OCI-LY3 (cell line): ENCODE measurements at regions not wholly inside any gene's neighbourhood (a gene's known extent, or its start where the extent isn't known, plus 50 kb on each side); places are given as distances from the start of the nearest gene placed in this dataset.

Experiments used
- EZH2phosphoT487 ChIP-seq: fragments of 200-600 bp; shearing (Covaris generic); IDR thresholded peaks from 2 replicates; pipeline ENCODE4 v1.6.1; 2018; ENCODE audit warnings: antibody characterized with exemption, mixed run types, low read depth
- TF ChIP-seq, protein P1 (sequence below): fragments of 200-600, 300-600 bp; sonication (generic); IDR thresholded peaks from 2 replicates; pipeline ENCODE4 v1.5.1; 2014; ENCODE audit warnings: antibody characterized with exemption, low read length, low read depth

DNA sequence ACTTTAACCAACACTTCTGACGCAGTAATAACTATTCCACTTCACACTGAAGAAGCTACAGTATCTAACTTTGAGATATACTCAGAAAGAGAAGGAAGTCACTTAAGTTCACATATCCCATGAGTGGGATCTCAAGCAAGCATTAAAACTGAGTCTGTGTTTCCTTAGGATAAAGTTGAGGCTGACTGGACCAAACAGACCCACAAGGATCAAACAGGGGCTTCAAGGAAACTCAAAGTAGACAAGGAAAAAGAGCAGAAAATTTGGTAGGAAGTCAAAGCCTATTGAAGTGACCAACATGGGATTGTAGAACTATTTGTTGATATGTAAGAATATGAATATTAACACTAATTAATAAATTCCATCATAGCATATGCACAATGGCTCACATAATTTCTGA, 294.9 kb downstream of the ADGB start:
- TF ChIP-seq, protein P1, sequence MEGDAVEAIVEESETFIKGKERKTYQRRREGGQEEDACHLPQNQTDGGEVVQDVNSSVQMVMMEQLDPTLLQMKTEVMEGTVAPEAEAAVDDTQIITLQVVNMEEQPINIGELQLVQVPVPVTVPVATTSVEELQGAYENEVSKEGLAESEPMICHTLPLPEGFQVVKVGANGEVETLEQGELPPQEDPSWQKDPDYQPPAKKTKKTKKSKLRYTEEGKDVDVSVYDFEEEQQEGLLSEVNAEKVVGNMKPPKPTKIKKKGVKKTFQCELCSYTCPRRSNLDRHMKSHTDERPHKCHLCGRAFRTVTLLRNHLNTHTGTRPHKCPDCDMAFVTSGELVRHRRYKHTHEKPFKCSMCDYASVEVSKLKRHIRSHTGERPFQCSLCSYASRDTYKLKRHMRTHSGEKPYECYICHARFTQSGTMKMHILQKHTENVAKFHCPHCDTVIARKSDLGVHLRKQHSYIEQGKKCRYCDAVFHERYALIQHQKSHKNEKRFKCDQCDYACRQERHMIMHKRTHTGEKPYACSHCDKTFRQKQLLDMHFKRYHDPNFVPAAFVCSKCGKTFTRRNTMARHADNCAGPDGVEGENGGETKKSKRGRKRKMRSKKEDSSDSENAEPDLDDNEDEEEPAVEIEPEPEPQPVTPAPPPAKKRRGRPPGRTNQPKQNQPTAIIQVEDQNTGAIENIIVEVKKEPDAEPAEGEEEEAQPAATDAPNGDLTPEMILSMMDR: no peak
- TF ChIP-seq EZH2phosphoT487: no peak
